ENCODE measurements at regions not wholly inside any gene's neighbourhood (a gene's known extent, or its start where the extent isn't known, plus 50 kb on each side); places are given as distances from the start of the nearest gene placed in this dataset.
"Not testable (repeated sequence)": the region's sequence is repeated elsewhere in the genome, so short reads cannot be mapped to it uniquely, and the experiment has no call there.

DNA sequence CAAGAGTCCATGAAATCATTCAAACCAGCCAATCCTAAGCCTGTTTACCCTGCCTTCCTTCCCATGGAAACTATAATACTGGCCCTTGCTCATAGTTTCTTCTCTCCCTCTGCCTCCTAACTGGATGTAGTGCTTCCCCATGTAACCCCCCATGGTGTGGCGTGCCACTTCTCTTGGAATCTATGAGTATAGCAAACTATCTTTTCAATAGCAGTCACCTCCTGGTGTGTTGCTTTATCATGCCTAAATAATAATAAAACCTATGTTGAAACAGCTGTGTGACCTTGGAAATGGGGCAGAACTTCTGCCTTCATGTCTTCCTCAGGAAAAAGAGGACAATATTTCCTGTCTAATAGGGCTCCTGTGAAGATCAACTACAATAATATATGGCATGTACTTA lies 234.8 kb upstream of the EDNRA start:
- no peak for DNase-seq (ENCODE audit: low read depth)

DNA sequence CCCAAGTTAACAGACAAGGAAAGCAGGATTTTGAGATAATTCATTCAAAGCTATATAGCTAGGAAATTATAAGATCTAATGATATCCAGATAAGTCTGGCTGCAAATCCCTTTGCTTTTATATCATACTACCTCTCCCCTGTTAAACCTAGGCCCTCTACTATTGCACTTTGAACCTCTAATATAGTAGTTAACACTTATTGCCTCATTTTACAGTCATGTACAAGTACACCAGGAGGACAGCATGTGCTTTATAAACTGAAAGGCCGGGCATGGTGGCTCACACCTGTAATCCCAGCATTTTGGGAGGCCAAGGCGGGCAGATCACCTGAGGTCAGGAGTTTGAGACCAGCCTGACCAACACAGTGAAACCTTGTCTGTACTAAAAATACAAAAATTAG lies 234.4 kb upstream of the EDNRA start:
- DNase-seq (ENCODE audit: low read depth), result not testable (repeated sequence)

DNA sequence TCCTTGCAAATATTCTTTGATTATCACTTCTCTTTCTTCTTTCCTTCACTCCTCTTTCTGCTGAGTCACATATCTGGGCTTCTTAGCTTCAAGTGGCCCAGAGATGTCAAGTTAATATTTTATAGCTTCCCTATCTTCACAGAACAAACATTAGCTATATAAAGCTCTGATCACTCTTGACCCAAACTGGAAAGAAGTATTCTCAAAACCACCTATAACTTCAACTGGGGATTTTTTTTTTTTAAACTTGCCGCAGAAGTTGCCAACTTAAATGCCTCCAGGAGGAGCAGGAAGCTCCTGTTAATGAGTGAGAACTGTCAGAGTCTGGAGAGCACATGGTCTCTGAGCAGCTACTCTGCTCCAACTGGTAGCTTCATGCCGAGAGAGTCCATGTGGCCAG lies 233.3 kb upstream of the EDNRA start:
- no peak for DNase-seq (ENCODE audit: low read depth)

DNA sequence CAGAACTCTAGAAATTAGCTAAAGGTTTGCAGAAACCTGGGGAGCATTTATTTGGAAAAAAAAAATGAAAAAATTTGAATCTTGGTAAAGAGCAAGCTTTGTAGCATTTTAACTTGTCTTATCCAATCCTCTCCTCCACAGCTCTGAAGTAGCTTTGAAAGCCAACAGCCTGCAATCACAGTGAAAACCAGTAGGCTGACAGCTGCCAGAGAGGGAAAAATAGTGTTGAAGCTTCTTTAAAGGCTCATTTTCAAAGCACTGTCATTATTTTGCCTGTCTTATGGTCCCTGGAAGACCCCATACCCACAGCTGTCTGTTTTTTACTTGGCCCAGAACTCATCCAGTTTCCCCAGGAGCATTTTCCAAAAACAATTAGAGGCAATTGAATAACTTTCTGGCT lies 230.8 kb upstream of the EDNRA start:
- no peak for DNase-seq (ENCODE audit: low read depth)

DNA sequence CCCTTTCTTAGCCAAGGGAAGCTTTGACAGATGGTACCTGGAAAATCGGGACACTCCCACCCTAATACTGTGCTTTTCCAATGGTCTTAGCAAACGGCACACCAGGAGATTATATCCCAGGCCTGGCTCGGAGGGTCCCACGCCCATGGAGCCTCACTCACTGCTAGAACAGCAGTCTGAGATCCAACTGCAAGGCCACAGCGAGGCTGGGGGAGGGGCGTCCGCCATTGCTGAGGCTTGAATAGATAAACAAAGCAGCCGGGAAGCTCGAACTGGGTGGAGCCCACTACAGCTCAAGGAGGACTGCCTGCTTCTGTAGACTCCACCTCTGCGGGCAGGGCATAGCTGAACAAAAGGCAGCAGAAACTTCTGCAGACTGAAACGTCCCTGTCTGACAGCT lies 225.6 kb upstream of the EDNRA start:
- DNase-seq (ENCODE audit: low read depth), result not testable (repeated sequence)

DNA sequence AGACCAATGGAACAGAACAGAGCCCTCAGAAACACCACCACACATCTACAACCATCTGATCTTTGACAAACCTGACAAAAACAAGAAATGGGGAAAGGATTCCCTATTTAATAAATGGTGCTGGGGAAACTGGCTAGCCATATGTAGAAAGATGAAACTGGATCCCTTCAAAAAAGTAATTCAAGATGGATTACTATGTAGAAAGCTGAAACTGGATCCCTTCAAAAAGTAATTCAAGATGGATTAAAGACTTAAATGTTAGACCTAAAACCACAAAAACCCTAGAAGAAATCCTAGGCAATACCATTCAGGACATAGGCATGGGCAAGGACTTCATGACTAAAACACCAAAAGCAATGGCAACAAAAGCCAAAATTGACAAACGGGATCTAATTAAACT lies 221.6 kb upstream of the EDNRA start:
- not testable (repeated sequence) for DNase-seq (ENCODE audit: low read depth)

DNA sequence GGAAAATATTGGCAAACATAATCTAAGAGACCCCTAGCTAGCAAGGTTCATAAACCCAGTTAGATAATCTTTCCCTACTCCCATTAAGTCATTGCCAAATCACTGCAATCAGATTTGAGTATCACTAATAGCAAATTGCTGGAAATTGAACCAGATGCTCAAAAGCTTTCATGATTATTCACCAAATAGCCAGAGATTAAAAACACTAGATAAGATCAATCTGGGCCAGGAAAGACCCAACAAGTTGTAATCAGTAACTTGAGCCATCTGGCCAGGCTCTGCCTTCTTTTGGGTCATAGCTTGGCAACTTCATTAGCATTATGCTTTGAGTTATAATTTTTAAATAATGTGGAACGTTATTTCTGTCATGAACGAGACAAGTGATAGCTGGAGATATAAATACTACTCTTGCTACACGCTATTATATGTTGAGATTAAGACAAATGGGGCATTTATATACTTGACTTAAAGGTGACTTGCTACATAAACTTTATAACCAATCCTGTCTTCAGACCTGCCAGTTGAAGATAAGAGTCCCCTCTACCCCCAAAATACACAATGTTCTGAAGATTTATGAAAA lies 196.6 kb upstream of the EDNRA start:
- no peak for DNase-seq (ENCODE audit: low read depth)

DNA sequence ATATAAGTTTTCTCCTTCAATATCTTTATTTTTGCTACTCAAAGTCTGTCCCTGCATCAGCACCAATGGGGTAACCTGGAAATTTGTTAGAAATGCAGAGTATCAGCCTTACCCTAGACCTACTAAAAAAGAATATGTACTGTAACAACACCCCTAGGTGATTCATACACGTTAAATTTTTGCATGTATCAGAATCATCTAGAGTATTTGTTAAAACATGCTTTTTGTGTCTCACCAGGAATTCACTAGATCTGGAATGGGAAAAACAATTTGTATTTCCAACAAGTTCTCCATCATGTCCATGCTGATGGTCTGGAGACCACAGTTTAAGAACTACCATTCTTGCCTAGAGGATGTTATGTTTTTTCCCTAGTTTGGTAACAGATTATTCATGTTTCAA lies 196.0 kb upstream of the EDNRA start:
- DNase-seq (ENCODE audit: low read depth), result no peak

DNA sequence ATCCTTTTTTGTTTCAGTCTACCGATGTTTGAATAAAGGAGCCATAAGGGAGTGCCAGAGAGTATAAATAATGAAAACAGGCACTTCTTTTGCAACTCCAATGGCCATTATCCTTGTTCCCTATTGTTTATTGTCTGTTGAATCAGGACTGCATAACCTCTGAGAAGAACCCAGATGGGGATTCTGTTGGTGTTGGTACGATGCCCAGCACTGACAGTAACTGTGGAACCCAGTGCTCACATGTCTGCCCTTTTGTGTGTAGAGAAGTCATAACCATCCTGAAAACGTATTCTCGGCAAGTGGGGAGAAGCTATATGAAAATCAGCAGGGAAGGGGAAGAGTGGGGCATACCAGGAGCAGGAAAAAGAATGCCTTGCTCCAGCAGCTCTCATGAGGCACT lies 195.1 kb upstream of the EDNRA start:
- DNase-seq (ENCODE audit: low read depth), result no peak

DNA sequence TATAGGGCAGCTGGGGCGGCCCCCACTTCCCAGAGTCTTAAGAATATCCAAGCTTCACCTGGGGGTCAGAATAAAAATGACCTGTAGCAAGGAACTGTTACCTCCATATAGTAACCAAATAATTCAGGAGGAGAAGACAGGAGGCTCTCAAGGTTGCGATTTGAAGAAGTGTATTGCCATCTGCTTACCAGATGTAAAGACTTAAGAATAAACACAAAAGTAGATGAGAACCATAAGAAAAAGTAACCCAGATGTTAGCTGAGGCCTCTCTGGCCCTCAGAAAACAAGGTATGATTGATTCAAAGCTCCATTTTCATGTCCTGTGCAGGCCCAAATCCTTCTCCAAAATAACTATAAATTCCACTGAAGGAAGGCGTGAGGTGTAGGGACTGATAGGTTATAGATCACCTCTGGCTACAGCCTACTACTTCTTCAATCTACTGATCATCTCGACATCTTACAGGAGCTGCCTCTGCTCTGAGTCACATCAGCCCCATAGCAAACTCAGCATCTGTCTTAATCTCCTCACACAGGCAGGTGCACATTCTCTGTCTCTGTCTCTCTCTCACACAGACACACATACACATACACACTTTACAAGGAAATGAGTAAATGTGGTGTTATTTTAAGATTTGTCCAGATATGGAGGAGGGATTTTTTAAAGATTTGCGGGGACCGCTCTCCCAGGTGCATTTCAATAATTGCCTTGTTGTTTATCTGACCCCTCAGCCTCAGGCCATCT lies 193.9 kb upstream of the EDNRA start:
- DNase-seq (ENCODE audit: low read depth), result no peak

DNA sequence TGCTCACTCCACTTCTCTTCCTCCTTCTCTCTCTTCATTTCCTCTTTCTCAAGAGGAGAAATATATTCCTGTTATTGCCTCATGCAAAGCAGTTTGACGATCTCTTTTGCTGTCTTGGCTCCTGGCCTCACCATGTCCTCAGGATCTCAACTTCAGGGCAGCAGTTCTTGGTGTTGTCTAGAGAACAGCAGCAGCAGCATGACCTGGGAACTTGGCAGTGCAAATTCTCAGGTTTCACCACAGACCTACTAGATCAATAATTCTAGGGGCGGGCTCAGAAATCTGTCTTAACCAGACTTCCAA lies 193.4 kb upstream of the EDNRA start:
- DNase-seq (ENCODE audit: low read depth), result no peak

DNA sequence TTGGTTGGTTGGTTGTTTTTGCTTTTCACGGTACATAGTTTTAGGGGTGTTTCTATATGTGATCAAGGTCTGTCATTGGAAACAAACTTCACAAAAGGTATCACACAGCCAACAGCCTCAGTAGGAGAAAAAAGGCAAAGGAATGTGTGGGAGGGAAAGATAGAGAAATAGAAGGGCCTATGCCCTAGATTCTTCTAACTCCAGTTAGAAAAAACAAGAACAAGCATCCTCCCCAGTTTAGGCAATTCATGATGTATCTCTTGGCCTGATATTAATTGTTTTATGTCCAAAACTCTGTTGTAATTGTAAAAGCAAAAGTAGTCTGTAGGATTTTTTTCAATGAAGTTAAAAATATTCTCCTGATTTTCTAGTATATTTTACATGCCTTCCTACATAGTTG lies 192.4 kb upstream of the EDNRA start:
- no peak for DNase-seq (ENCODE audit: low read depth)

DNA sequence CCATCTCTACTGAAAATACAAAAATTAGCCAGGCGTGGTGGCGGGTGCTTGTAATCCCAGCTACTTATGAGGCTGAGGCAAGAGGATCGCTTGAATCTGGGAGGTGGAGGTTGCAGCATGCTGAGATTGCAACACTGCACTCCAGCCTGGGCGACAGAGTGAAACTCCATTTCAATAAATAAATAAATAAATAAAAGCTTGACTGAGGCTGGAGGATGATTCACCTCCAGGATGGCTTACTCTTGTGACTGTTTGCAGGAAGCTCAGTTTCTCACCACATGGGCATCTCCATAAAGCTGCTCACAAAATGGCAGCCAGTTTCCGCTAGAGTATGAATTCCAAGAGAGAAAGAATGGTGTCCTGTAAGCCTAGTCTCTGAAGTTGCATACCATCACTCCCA lies 191.7 kb upstream of the EDNRA start:
- no peak for DNase-seq (ENCODE audit: low read depth)

DNA sequence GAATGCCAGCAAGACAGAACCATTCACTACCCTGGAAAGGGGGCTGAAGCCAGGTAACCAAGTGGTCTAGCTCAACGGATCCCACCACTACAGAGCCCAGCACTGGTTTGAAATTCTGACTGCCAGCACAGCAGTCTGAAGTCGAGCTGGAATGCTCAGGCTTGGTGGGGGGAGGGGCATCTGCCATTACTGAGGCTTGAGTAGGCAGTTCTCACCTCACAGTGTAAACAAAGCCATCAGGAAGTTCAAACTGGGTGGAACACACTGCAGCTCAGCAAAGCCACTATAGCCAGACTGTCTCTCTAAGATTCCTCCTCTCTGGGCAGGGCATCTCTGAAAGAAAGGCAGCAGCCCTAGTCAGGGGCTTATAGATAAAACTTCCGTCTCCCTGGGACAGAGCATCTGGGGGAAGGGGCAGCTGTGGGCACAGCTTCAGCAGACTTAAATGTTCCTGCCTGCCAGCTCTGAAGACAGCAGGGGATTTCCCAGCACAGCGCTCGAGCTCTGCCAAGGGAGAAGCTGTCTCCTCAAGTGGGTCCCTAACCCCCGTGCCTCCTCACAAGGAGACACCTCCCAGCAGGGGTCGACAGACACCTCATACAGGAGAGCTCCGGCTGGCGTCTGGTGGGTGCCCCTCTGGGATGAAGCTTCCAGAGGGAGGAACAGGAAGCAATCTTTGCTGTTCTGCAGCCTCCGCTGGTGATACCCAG lies 188.1 kb upstream of the EDNRA start:
- DNase-seq (ENCODE audit: low read depth), result not testable (repeated sequence)

DNA sequence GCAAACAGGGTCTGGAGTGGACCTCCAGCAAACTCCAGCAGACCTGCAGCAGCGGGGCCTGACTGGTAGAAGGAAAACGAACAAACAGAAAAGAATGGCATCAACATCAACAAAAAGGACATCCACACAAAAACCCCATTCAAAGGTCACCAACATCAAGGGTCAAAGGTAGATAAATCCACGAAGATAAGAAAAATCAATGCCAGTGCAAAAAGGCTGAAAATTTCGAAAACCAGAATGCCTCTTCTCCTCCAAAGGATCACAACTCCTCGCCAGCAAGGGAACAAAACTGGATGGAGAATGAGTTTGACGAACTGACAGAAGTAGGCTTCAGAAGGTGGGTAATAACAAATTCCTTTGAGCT lies 187.6 kb upstream of the EDNRA start:
- not testable (repeated sequence) for DNase-seq (ENCODE audit: low read depth)

DNA sequence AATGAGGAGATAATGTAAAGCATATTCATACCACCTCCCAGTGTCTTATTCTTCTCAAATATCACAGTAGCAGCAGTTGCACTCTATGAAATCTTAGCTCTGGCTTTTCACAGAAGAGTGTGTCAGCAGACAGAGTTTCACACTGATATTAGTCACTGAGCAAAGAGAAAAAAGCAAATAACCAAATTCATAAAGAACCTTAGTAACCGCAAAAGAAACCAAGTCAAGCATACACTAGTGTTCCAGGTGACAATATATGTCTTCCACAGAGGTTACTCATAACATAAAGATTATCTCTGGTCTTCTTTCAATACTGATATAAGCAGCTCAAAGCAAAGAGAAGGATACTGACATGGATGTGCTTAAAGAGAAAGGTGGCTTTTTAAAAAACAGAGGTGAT lies 181.7 kb upstream of the EDNRA start:
- DNase-seq (ENCODE audit: low read depth), result no peak

DNA sequence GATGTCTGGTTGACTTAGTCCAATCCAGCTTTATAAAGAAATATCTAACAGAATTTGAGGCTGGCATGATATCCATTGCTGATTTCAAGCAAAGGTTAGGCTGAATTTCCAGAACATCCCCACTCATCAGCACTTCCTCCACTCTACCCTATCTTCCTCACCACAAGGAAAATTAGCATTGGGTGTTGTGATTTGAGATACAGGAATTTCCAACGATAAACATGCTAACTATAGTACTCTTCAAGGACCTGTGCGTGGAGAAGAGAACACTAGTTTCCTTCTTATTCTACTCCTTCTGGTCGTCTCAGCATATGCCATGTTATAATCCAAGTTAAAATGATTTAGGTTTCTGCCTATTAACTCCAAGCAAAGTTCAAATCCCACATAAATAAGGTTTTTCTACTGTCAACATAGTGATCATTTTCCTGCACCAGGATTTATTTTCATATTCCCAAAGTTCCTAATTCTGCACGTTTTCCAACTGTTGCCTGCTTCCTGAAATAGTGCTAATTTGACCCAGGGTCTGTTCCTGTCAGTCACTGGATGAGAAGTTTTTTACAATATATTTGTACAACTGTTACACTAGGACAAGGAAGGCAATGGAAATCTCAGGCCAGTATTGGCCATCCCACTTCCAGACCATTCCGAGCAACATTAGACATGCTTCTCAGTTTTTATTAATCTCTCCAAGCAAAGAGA lies 177.6 kb upstream of the EDNRA start:
- DNase-seq (ENCODE audit: low read depth), result no peak

DNA sequence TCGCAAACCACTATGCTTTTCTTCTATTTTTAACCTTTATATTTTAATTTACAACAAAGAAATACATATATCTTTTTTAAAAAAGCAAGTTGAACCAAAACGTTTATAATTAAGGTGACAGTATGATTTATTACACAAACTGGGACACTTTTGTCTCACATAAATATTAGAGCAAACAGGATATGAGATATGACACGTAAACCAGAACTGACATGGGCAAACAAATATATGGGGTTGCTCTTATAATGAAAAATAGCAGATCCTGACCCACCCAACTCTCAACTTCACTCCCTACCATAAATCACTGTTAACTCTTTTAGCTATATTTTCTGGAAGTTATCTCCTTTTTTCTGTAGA lies 177.0 kb upstream of the EDNRA start:
- DNase-seq (ENCODE audit: low read depth), result no peak

DNA sequence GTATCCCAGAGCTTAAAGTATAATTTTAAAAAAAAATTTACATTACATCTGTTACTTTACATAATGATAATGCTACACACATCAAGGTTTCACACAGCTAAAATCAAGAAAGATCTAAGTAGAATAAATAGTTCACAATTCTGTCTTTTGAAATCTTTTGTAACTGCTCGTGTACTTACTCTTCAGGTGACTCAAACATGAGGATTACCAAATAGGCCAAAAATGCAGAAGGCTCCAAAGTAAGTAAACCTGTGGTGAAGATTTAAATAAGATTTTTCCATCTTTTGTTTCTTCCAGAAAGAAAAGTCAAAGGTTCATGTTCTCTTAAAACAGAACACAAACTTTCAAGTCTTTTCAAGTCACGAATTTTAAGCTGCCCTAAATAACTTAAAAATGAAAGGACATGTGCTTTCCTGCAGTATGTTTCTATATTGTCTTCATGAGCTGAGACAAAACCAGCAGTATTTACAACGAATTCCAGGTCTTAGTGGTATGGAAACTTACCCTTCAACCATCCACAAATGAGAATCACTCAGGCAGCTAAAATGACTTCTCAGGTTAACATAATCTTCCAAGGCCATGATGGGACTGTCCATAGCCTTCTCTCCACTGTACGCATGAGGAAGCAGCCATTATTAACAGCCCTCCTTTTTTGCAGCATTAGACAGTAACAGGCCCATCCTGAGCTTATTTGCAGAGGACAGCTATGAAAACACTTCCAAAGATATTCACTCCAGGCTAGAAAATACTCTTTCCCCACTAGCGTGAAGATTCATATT lies 172.8 kb upstream of the EDNRA start:
- no peak for DNase-seq (ENCODE audit: low read depth)

DNA sequence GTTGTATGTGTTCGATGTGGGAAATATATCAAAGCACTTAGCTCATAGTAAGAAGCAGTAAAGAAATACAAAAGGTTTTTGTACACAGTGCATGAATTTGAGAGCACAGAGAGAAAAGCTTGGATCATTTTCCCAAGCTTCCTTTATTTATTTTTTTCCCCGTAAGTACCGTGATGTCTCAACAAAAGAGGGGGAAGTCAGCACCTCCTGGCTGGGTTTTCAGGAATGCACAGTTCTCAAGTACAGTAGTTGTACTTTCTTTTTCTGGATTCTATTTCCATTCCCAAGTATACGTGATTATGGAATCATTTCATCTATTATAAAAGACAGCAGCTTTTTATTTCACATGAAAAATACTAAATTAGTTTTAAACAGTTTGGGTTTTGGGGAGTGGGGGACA lies 171.5 kb upstream of the EDNRA start:
- DNase-seq (ENCODE audit: low read depth), result no peak

DNA sequence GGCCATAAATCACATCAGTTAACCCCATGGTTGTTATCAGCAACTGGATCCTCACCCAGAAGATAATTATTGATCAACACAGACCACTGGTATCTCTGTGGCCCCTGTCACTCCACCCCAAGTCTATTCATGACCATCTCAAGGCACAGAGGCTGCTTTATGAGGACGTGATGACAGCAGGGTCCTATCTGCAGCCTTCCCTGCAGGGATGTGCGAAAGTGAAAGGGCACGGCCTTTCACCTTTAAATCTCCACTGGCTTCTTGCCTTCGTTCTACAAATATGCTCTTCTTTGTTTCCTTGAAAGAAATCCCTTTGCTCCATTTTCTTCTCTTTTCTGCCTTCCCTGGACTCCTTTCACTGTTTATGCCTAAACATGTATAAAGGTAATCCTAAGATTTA lies 170.6 kb upstream of the EDNRA start:
- no peak for DNase-seq (ENCODE audit: low read depth)

DNA sequence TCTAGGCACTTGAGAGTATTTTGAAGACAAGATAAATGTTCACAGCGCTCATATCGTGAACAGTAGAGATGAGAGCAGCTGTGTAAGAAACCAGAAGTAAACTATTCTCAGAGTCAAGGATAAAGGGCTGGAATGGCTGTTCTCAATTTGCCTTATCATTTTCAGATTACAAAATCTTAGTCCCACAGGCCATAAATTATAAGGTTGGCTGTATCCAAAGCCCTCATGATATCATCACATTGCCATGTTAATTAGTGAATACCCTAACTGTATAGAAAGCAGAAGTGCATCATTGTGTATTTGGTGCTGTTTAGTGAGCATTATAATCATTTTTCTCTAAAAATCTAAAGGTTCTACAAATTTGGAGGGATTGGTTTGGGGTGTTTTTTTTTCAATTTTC lies 168.9 kb upstream of the EDNRA start:
- no peak for DNase-seq (ENCODE audit: low read depth)
